ENCODE measurements at regions not wholly inside any gene's neighbourhood (a gene's known extent, or its start where the extent isn't known, plus 50 kb on each side); places are given as distances from the start of the nearest gene placed in this dataset.

GRCh38 chr12:13367973-13368372 is 171.4 kb downstream of the EMP1 start:
- TF ChIP-seq CTCF (conservative IDR thresholded peaks at IDR 0.05; ENCODE audit: low read depth, low read length) (no peak), EZH2 (IDR thresholded peaks at IDR 0.05; ENCODE audit: low read length, unreplicated experiment) (no peak), EZH2phosphoT487 (IDR thresholded peaks at IDR 0.05; ENCODE audit: borderline replicate concordance, low read length) (no peak)
